ENCODE measurements at regions not wholly inside any gene's neighbourhood (a gene's known extent, or its start where the extent isn't known, plus 50 kb on each side); places are given as distances from the start of the nearest gene placed in this dataset.

GRCh38 chr15:70336425-70337009 is 238.8 kb upstream of the TLE3 start:
- TF ChIP-seq CTCF (conservative IDR thresholded peaks at IDR 0.05; ENCODE audit: low read length) (no peak), EZH2phosphoT487 (IDR thresholded peaks at IDR 0.05; ENCODE audit: borderline replicate concordance, low read depth, low read length) (no peak)

Measured in OCI-LY7 (cell line).